Caki2 (cell line): ENCODE measurements at regions not wholly inside any gene's neighbourhood (a gene's known extent, or its start where the extent isn't known, plus 50 kb on each side); places are given as distances from the start of the nearest gene placed in this dataset.

ENCODE experiments used
- DNase-seq: peaks from one replicate; pipeline ENCODE4 v3.0.0-alpha.2; 2015; ENCODE audit warnings: low read depth
- in situ Hi-C: cut with HindIII; loops from 2 replicates; pipeline ENCODE4 v1.10.0; 2016; ENCODE audit warnings: low sequenced_read_pairs, low pct_unique_long_range_greater_than_20kb, mixed read lengths

GRCh38 chr18:27899893-27900292 is 277.0 kb downstream of the CDH2 start:
- no peak for DNase-seq

GRCh38 chr18:27894746-27895145 is 282.2 kb downstream of the CDH2 start:
- no peak for DNase-seq
- in situ Hi-C loops: no loop called here

More at GRCh38 chr18:27899893-27900292, 277.0 kb downstream of the CDH2 start:
- in situ Hi-C loops: no loop called here

- in situ Hi-C loops: no loop called here
- DNase-seq: peak; percentile 60
Measured at GRCh38 chr18:27887711-27888495, 289.0 kb downstream of the CDH2 start.

GRCh38 chr18:27887287-27887686 is 289.6 kb downstream of the CDH2 start:
- in situ Hi-C loops: no loop called here
- peak; percentile 61 for DNase-seq

- in situ Hi-C loops: no loop called here
Measured at GRCh38 chr18:27879540-27879939, 297.4 kb downstream of the CDH2 start.

DNA sequence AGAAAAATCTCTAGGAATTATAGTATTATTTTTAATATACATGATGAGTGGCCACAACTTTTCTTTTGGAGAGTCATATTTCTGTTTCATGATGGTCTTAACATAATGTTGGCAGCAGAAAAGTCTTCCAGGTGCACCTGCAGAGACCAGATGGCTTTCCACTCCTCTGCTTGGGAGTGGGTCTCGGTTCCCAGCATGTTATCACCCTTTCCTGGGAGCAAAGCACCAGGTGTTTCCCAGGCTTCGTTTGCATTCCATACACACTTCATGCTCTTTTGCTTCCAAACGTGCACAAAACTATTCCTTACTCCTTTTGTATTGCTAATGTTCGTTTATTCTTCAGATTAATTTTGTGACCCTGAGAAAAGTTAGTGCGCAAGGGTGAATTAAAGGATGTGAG is 305.2 kb downstream of the CDH2 start:
- DNase-seq: no peak
- in situ Hi-C loops: no loop called here

More at GRCh38 chr18:27879540-27879939, 297.4 kb downstream of the CDH2 start:
- DNase-seq: no peak

DNA sequence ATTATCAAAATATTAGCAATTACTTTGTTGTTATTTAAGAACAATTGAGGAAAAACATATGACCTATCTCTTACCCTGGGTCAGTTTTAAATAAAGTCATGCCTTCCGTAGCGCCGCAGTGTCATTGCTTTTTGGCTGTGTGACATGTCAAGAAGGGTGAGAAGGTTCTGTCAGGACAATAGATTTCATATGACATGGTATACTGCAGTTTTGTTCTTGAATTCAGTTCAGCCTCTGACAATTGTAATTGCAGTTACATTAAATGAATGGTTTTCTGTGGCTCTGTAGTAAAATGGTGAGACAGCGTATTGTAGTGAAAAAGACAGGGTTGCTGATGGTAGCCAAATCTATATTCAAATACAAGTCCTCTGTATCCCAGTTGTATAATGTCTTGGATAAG is 307.2 kb downstream of the CDH2 start:
- in situ Hi-C loops: no loop called here
- DNase-seq: no peak

DNA sequence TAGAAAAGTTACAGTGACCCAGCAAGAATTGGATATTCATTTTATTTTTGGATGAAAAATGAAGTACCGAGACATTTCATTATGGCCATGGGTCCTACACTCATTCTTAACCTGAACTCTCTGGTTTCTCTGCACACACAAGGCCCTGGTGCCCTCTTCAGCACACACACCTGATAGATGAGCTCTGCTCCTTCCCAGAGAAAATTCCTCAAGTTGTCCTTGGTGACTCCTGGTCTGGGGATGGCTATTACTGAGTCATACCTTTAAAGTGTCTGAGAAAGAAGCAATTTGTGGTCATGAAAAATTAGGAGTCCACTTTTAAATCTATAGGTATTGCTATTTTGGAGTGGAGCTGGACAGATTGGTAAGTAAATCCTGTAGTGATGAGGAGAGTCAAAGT is 311.5 kb downstream of the CDH2 start:
- in situ Hi-C loops: no loop called here

GRCh38 chr18:27863780-27864430 is 313.0 kb downstream of the CDH2 start:
- in situ Hi-C loops: no loop called here
- DNase-seq: no peak

More for the DNA sequence above, 311.5 kb downstream of the CDH2 start:
- DNase-seq: no peak

DNA sequence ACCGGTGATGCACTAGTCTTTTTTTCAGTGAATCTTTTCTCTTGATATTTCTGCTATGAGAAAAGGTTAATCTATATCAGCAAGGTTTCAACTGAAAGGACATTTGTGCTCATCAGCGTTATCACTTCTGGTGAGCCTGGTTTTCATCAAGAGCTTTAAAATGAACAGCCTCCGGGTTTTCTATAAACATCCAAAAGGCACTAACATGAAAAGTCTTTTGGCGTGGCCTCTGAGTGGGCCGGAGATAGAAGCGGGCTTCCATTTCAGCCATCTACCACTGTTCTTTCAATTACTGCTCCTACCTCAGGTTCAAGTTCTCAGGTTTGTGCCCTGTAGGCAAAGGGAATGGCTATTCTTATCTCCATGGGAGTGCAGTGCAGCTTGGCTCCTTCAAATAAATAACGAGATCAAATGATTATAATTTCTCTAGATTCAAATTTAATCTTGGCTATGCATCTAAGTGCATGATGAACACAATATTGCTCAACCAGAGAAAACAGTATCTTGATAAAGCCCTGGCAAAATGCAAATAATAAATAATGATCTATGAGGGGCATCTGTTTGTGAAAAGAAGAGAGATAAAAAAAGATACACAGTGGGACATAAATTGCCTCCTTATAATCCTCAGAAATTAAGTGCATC is 314.8 kb downstream of the CDH2 start:
- DNase-seq: no peak
- in situ Hi-C loops: no loop called here

GRCh38 chr18:27861539-27861938 is 315.4 kb downstream of the CDH2 start:
- DNase-seq: no peak

GRCh38 chr18:27860701-27861107 is 316.2 kb downstream of the CDH2 start:
- in situ Hi-C loops: no loop called here
- no peak for DNase-seq

More at GRCh38 chr18:27861539-27861938, 315.4 kb downstream of the CDH2 start:
- in situ Hi-C loops: no loop called here

DNA sequence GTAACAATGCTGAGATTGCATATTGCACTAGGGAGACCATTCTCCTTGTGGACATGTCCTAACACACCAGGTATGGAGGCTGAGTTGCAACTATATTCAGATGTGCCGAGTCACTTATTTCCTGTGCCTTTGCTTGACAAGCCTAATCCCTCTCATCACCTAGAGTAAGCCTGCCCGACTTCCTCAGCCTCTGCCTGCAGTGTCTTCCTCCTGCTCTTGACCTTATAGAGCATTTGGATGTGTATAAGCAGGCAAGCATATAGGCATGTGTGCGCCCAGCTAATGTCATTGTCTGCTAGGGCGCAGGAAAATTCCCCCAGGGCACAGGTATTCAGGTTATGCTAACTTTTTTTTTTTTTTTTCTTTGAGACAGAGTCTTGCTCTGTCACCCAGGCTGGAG is 316.9 kb downstream of the CDH2 start:
- in situ Hi-C loops: no loop called here
- DNase-seq: no peak

DNA sequence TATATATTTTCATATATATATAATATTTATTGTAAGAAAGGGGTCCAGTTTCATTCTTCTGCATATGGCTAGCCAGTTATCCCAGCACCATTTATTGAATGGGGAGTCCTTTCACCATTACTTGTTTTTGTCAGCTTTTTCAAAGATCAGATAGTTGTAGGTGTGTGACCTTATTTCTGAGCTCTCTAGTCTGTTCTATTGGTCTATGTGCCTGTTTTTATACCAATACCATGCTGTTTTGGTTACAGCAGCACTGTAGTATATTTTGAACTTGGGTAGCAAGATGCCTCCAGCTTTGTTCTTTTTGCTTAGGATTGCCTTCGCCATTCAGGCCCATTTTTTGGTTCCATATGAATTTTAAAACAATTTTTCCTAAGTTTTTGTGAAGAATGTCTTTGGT is 320.1 kb downstream of the CDH2 start:
- no peak for DNase-seq
- in situ Hi-C loops: no loop called here

- no peak for DNase-seq
- in situ Hi-C loops: no loop called here
Measured at GRCh38 chr18:27855486-27855885, 321.4 kb downstream of the CDH2 start.

- DNase-seq: no peak
- in situ Hi-C loops: no loop called here
Measured at GRCh38 chr18:27854631-27855030, 322.3 kb downstream of the CDH2 start.

- DNase-seq: no peak
- in situ Hi-C loops: no loop called here
Measured at GRCh38 chr18:27848336-27848735, 328.6 kb downstream of the CDH2 start.

GRCh38 chr18:27847412-27847811 is 329.5 kb downstream of the CDH2 start:
- in situ Hi-C loops: no loop called here
- no peak for DNase-seq

GRCh38 chr18:27845897-27846296 is 331.0 kb downstream of the CDH2 start:
- DNase-seq: no peak
- in situ Hi-C loops: no loop called here
